ENCODE measurements at regions not wholly inside any gene's neighbourhood (a gene's known extent, or its start where the extent isn't known, plus 50 kb on each side); places are given as distances from the start of the nearest gene placed in this dataset.

DNA sequence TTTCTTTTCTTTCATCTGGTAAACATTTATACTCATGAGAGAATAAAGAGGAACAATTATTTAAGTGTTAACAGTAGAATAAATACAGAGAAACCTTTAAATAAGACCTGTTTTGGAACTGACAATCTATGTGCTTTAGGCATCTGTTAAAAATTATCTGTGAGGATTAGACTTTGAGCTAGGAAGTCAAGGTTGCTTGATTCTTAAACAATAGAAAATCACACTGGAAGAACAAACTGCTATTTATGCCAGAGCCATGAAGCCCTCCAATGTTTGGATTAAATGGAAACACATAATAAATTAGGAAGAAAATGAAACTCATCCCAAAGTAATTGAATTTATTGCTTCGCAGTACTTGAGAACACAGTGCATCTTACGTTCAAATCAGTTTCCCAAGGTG, 207.2 kb upstream of the NPY2R start:
- TF ChIP-seq EZH2phosphoT487 (IDR thresholded peaks at IDR 0.05; ENCODE audit: borderline replicate concordance) = no peak
- TF ChIP-seq, protein P1, sequence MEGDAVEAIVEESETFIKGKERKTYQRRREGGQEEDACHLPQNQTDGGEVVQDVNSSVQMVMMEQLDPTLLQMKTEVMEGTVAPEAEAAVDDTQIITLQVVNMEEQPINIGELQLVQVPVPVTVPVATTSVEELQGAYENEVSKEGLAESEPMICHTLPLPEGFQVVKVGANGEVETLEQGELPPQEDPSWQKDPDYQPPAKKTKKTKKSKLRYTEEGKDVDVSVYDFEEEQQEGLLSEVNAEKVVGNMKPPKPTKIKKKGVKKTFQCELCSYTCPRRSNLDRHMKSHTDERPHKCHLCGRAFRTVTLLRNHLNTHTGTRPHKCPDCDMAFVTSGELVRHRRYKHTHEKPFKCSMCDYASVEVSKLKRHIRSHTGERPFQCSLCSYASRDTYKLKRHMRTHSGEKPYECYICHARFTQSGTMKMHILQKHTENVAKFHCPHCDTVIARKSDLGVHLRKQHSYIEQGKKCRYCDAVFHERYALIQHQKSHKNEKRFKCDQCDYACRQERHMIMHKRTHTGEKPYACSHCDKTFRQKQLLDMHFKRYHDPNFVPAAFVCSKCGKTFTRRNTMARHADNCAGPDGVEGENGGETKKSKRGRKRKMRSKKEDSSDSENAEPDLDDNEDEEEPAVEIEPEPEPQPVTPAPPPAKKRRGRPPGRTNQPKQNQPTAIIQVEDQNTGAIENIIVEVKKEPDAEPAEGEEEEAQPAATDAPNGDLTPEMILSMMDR (conservative IDR thresholded peaks at IDR 0.05; ENCODE audit: low read length) = no peak

Data from Loucy (cell line).